ENCODE measurements at regions not wholly inside any gene's neighbourhood (a gene's known extent, or its start where the extent isn't known, plus 50 kb on each side); places are given as distances from the start of the nearest gene placed in this dataset.

DNA sequence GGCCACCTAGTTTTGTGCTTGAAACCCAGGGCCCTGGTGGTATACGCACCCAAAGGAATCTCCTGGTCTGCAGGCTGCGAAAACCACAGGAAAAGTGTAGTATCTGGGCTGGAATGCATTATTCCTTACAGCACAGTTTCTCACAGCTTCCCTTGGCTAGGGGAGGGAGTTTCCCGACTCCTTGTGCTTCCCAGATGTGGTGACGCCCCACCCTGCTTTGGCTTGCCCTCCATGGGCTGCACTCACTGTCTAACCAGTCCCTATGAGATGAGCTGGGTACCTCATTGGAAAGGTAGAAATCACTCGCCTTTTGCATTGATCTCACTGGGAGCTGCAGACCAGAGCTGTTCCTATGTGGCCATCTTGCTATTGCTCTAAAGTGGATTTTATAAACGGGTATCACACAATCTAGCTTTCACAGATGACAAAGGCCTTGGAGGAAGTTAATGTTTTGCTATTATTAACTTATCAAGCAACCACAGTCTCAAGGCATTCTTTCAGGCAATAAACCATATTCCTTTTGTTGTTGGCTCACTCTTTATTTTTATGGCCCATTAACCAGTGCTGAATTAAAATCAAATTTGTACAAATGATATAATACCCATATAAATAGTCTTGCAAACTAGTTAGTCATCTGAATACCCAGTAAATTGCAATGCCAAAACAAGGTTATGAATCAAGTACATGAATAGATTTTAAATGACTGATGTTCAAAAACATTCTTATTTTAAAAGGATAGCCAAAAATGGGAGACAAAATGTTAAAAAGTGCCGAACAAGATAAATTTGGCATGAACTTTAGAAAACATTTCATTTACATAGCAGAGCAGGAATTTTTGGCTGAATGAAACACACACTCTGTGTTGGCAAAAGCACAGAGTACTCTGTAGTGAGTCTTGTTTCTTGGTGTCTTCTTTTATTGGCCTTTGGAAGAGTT is 475.4 kb upstream of the ARGLU1 start:
- TF ChIP-seq NFXL1 (CRISPR knock-in tag; IDR thresholded peaks at IDR 0.05) (no peak), BRF1 (IDR thresholded peaks at IDR 0.05; ENCODE audit: borderline replicate concordance, extremely low read depth, insufficient read length) (no peak), ELK1 (CRISPR knock-in tag; IDR thresholded peaks at IDR 0.05) (no peak), FOXK2 (conservative IDR thresholded peaks at IDR 0.05 in 1 of 2, IDR thresholded peaks at IDR 0.05 in 1 of 2; ENCODE audit: low read depth in 2 of 2) (no peak), POLR2AphosphoS5 (IDR thresholded peaks at IDR 0.05; ENCODE audit: control insufficient read depth, insufficient read depth, low read depth, low read length) (no peak), FOXJ2 (tag; IDR thresholded peaks at IDR 0.05) (no peak), JUN (IDR thresholded peaks at IDR 0.05; ENCODE audit: borderline replicate concordance, low read depth, low read length) (no peak), JUN (CRISPR knock-in tag; IDR thresholded peaks at IDR 0.05; ENCODE audit: borderline replicate concordance) (no peak), POLR3A (IDR thresholded peaks at IDR 0.05; ENCODE audit: borderline replicate concordance, extremely low read depth, insufficient read depth, insufficient read length) (no peak)
- TF ChIP-seq, protein P1, sequence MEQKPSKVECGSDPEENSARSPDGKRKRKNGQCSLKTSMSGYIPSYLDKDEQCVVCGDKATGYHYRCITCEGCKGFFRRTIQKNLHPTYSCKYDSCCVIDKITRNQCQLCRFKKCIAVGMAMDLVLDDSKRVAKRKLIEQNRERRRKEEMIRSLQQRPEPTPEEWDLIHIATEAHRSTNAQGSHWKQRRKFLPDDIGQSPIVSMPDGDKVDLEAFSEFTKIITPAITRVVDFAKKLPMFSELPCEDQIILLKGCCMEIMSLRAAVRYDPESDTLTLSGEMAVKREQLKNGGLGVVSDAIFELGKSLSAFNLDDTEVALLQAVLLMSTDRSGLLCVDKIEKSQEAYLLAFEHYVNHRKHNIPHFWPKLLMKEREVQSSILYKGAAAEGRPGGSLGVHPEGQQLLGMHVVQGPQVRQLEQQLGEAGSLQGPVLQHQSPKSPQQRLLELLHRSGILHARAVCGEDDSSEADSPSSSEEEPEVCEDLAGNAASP (IDR thresholded peaks at IDR 0.05) = no peak
- TF ChIP-seq, protein P2, sequence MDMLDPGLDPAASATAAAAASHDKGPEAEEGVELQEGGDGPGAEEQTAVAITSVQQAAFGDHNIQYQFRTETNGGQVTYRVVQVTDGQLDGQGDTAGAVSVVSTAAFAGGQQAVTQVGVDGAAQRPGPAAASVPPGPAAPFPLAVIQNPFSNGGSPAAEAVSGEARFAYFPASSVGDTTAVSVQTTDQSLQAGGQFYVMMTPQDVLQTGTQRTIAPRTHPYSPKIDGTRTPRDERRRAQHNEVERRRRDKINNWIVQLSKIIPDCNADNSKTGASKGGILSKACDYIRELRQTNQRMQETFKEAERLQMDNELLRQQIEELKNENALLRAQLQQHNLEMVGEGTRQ (CRISPR knock-in tag; IDR thresholded peaks at IDR 0.05) = no peak

Data from K562 (cell line).